UCSD-AML1 (cell line): ENCODE measurements at regions not wholly inside any gene's neighbourhood (a gene's known extent, or its start where the extent isn't known, plus 50 kb on each side); places are given as distances from the start of the nearest gene placed in this dataset.
"Not testable (repeated sequence)": the region's sequence is repeated elsewhere in the genome, so short reads cannot be mapped to it uniquely, and the experiment has no call there.

Experiments
- DNase-seq: peaks from one replicate; lab custom pipeline; 2025; ENCODE audit not compliant: unreplicated experiment; lab: John Stamatoyannopoulos, UW

GRCh38 chr14:27881063-27881462 is 885.5 kb upstream of the FOXG1 start:
- no peak for DNase-seq

GRCh38 chr14:27881646-27882045 is 884.9 kb upstream of the FOXG1 start:
- no peak for DNase-seq

GRCh38 chr14:27886256-27886655 is 880.3 kb upstream of the FOXG1 start:
- DNase-seq = no peak

GRCh38 chr14:27890259-27890658 is 876.3 kb upstream of the FOXG1 start:
- no peak for DNase-seq

GRCh38 chr14:27908484-27908883 is 858.1 kb upstream of the FOXG1 start:
- not testable (repeated sequence) for DNase-seq

GRCh38 chr14:27916326-27916725 is 850.3 kb upstream of the FOXG1 start:
- DNase-seq = no peak

GRCh38 chr14:27917896-27918295 is 848.7 kb upstream of the FOXG1 start:
- DNase-seq = no peak

GRCh38 chr14:27927519-27927918 is 839.1 kb upstream of the FOXG1 start:
- no peak for DNase-seq

- DNase-seq = no peak
Observed at GRCh38 chr14:27929797-27930347, 836.7 kb upstream of the FOXG1 start.

GRCh38 chr14:27938392-27938791 is 828.2 kb upstream of the FOXG1 start:
- DNase-seq = no peak

GRCh38 chr14:27945512-27945911 is 821.1 kb upstream of the FOXG1 start:
- no peak for DNase-seq

- DNase-seq = no peak
Observed at GRCh38 chr14:27958757-27959156, 807.8 kb upstream of the FOXG1 start.

GRCh38 chr14:27995691-27996090 is 770.9 kb upstream of the FOXG1 start:
- DNase-seq = no peak

- DNase-seq = no peak
Observed at GRCh38 chr14:28001002-28001401, 765.6 kb upstream of the FOXG1 start.

GRCh38 chr14:28012629-28013415 is 753.8 kb upstream of the FOXG1 start:
- DNase-seq = peak; percentile 4

GRCh38 chr14:28020112-28020511 is 746.5 kb upstream of the FOXG1 start:
- no peak for DNase-seq

- DNase-seq = no peak
Observed at GRCh38 chr14:28023853-28024252, 742.7 kb upstream of the FOXG1 start.

GRCh38 chr14:28052251-28052650 is 714.3 kb upstream of the FOXG1 start:
- no peak for DNase-seq

GRCh38 chr14:28055008-28055407 is 711.6 kb upstream of the FOXG1 start:
- no peak for DNase-seq

GRCh38 chr14:28057359-28058296 is 709.0 kb upstream of the FOXG1 start:
- no peak for DNase-seq

GRCh38 chr14:28059254-28059653 is 707.3 kb upstream of the FOXG1 start:
- DNase-seq = no peak

GRCh38 chr14:28061006-28061405 is 705.6 kb upstream of the FOXG1 start:
- DNase-seq = no peak
